ENCODE measurements at regions not wholly inside any gene's neighbourhood (a gene's known extent, or its start where the extent isn't known, plus 50 kb on each side); places are given as distances from the start of the nearest gene placed in this dataset.

- Mint-ChIP-seq H3K9me3 (ENCODE audit: unreplicated experiment) (no peaks in the 10 kb centered on the region), H3K4me3 (ENCODE audit: unreplicated experiment) (no peak overlapping the region), H3K27ac (ENCODE audit: low read depth, unreplicated experiment) (no peak overlapping the region), H3K27me3 (ENCODE audit: insufficient read depth, unreplicated experiment) (no peaks in the 10 kb centered on the region), H3K36me3 (ENCODE audit: insufficient read depth, unreplicated experiment) (no peaks in the 10 kb centered on the region), H3K4me1 (ENCODE audit: insufficient read depth, unreplicated experiment) (peaks cover 5% of the 10 kb centered on the region)
- BruUV-seq (replicated peaks), result no TSS peak
- intact Hi-C loops (cut with micrococcal nuclease), result no loop called here
- TF ChIP-seq CTCF (IDR thresholded peaks at IDR 0.05; ENCODE audit: unreplicated experiment), result no peak
- CTCF ChIA-PET, result interaction anchor here (0.6 to 1.4 kb wide), 4 partner anchors 21 to 695 kb away, joined by 3 to 7 read pairs (median 4); no protein-coding TSS in a partner anchor
- POLR2A ChIA-PET, result interaction anchor here (0.7 to 0.8 kb wide), 2 partner anchors 145 to 1378 kb away, joined by 3 to 4 read pairs; no protein-coding TSS in a partner anchor
- peak; percentile 22 for DNase-seq (ENCODE audit: unreplicated experiment)
These were observed 97.7 kb upstream of the RGS6 start for GRCh38 chr14:71834284-71835204.

- H3K9me3 Mint-ChIP-seq (ENCODE audit: unreplicated experiment), result peaks cover 7% of the 10 kb centered on the region
- H3K36me3 Mint-ChIP-seq (ENCODE audit: insufficient read depth, unreplicated experiment), result no peaks in the 10 kb centered on the region
- H3K4me3 Mint-ChIP-seq (ENCODE audit: unreplicated experiment), result no peak overlapping the region
- no TSS peak for BruUV-seq (replicated peaks)
- no peak overlapping the region for H3K27ac Mint-ChIP-seq (ENCODE audit: low read depth, unreplicated experiment)
- intact Hi-C loops (cut with micrococcal nuclease), result loop anchor here (10.0 kb wide), 1 partner anchor 1037 kb away; no protein-coding TSS in a partner anchor
- peaks cover 9% of the 10 kb centered on the region for H3K27me3 Mint-ChIP-seq (ENCODE audit: insufficient read depth, unreplicated experiment)
- no peak for TF ChIP-seq CTCF (IDR thresholded peaks at IDR 0.05; ENCODE audit: unreplicated experiment)
- ChIA-PET CTCF (no interaction called here), POLR2A (interaction anchor here (0.5 kb wide), 1 partner anchor 129 kb away, joined by 3 read pairs; no protein-coding TSS in a partner anchor)
- no peak for DNase-seq (ENCODE audit: unreplicated experiment)
- H3K4me1 Mint-ChIP-seq (ENCODE audit: insufficient read depth, unreplicated experiment), result peaks cover 10% of the 10 kb centered on the region
These were observed 80.0 kb upstream of the RGS6 start for GRCh38 chr14:71852181-71852580.

GRCh38 chr14:71855399-71856036 is 76.7 kb upstream of the RGS6 start:
- Mint-ChIP-seq H3K36me3 (ENCODE audit: insufficient read depth, unreplicated experiment) (no peaks in the 10 kb centered on the region), H3K9me3 (ENCODE audit: unreplicated experiment) (peaks cover 7% of the 10 kb centered on the region), H3K4me3 (ENCODE audit: unreplicated experiment) (no peak overlapping the region), H3K27me3 (ENCODE audit: insufficient read depth, unreplicated experiment) (peaks cover 42% of the 10 kb centered on the region), H3K27ac (ENCODE audit: low read depth, unreplicated experiment) (no peak overlapping the region), H3K4me1 (ENCODE audit: insufficient read depth, unreplicated experiment) (peaks cover 10% of the 10 kb centered on the region)
- TF ChIP-seq CTCF (IDR thresholded peaks at IDR 0.05; ENCODE audit: unreplicated experiment), result peak; percentile 75
- ChIA-PET CTCF (interaction anchor here (0.6 to 2.3 kb wide), 30 partner anchors 10 to 1223 kb away, joined by 3 to 15 read pairs (median 4); no protein-coding TSS in a partner anchor), POLR2A (interaction anchor here (0.6 kb wide), 1 partner anchor 718 kb away, joined by 5 read pairs; no protein-coding TSS in a partner anchor)
- BruUV-seq (replicated peaks), result no TSS peak
- intact Hi-C loops (cut with micrococcal nuclease), result loop anchor here (1.0 to 10.0 kb wide), 6 partner anchors 102 to 1041 kb away; no protein-coding TSS in a partner anchor
- DNase-seq (ENCODE audit: unreplicated experiment), result peak; percentile 87

Data from MCF 10A (cell line).